ENCODE measurements at regions not wholly inside any gene's neighbourhood (a gene's known extent, or its start where the extent isn't known, plus 50 kb on each side); places are given as distances from the start of the nearest gene placed in this dataset.
"Not testable (repeated sequence)": the region's sequence is repeated elsewhere in the genome, so short reads cannot be mapped to it uniquely, and the experiment has no call there.

DNA sequence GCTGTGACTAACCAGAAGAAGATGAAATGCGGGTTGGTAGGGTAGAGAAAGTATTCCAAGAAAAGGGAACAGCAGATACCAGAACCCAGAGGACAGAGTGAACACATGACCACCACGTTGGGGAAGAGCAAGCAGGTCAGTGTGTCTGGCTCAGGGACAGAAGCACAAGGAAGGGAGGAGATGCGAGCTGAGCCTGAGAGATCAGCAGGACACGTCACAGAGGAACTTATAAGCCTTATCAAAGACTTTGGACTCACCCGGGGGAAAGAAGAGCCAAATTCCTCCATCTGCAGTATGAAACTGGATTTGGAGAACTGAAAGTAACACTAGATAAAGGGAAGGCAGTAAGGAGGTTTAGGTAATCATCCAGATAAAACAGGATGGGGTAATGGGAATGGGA, 232.1 kb upstream of the NPVF start:
- H3K27ac ChIP-seq: no peak overlapping the region
- H3K9me3 ChIP-seq: no peaks in the 10 kb centered on the region
- FAIRE-seq (no peak), DNase-seq (ENCODE audit: low read depth in 1 of 2, low spot score in 1 of 2) (no peak), ATAC-seq (no peak)
- ChIA-PET POLR2A (no interaction called here), CTCF (interaction anchor here (1.4 kb wide), 1 partner anchor 9 kb away, joined by 3 read pairs; no protein-coding TSS in a partner anchor)
- 6% methylated on average over 5 of the region's 5 CpGs for whole genome bisulfite sequencing (ENCODE audit: missing lambda C conversion rate)
- H3K4me3 ChIP-seq: no peak overlapping the region
- no peaks in the 10 kb centered on the region for H3K4me1 ChIP-seq
- TF ChIP-seq HOXB5 (CRISPR knock-in tag; IDR thresholded peaks at IDR 0.05): no peak
- no peak for TF ChIP-seq RFX5 (IDR thresholded peaks at IDR 0.05)
- TF ChIP-seq HEYL (CRISPR knock-in tag; IDR thresholded peaks at IDR 0.05): no peak
- no peak for TF ChIP-seq ZFP36 (IDR thresholded peaks at IDR 0.05; ENCODE audit: borderline replicate concordance, partially characterized antibody)
- TF ChIP-seq CHD4 (IDR thresholded peaks at IDR 0.05; ENCODE audit: borderline replicate concordance): no peak
- TF ChIP-seq SREBF2 (IDR thresholded peaks at IDR 0.05): no peak
- no peak for TF ChIP-seq JUN (IDR thresholded peaks at IDR 0.05)
- TF ChIP-seq BCL3 (IDR thresholded peaks at IDR 0.05): no peak
- TF ChIP-seq PHF8 (IDR thresholded peaks at IDR 0.05; ENCODE audit: borderline replicate concordance, low read depth): no peak
- TF ChIP-seq HOXA7 (CRISPR knock-in tag; IDR thresholded peaks at IDR 0.05): no peak
- no peak for TF ChIP-seq GATA3 (IDR thresholded peaks at IDR 0.05; ENCODE audit: borderline replicate concordance)
- H3K4me2 ChIP-seq: no peak overlapping the region

GRCh38 chr7:25469669-25470068, 241.4 kb upstream of the NPVF start:
- Histone ChIP-seq H3K9me3 (no peaks in the 10 kb centered on the region), H3K4me3 (no peak overlapping the region), H3K27ac (no peak overlapping the region), H3K4me2 (no peak overlapping the region), H3K4me1 (no peaks in the 10 kb centered on the region)
- no peak for DNase-seq (ENCODE audit: low read depth in 1 of 2, low spot score in 1 of 2)
- ChIA-PET POLR2A (no interaction called here), CTCF (interaction anchor here (1.4 kb wide), 1 partner anchor 9 kb away, joined by 3 read pairs; no protein-coding TSS in a partner anchor)
- WGBS (ENCODE audit: missing lambda C conversion rate): 26% methylated on average over 6 of the region's 6 CpGs
- no peak for ATAC-seq
- no peak for TF ChIP-seq HOXB13 (CRISPR knock-in tag; IDR thresholded peaks at IDR 0.05; ENCODE audit: low read depth)
- no peak for TF ChIP-seq TP53 (CRISPR knock-in tag; IDR thresholded peaks at IDR 0.05)
- TF ChIP-seq RCOR1 (IDR thresholded peaks at IDR 0.05; ENCODE audit: low read depth, low read length): no peak
- no peak for TF ChIP-seq HOXA7 (CRISPR knock-in tag; IDR thresholded peaks at IDR 0.05)
- no peak for TF ChIP-seq FOSL2 (IDR thresholded peaks at IDR 0.05)
- no peak for TF ChIP-seq FOSL2 (CRISPR knock-in tag; IDR thresholded peaks at IDR 0.05)
- TF ChIP-seq RNF2 (IDR thresholded peaks at IDR 0.05; ENCODE audit: borderline replicate concordance, low read depth): no peak
- TF ChIP-seq JUNB (IDR thresholded peaks at IDR 0.05): no peak
- TF ChIP-seq CHD2 (IDR thresholded peaks at IDR 0.05; ENCODE audit: low read length, partially characterized antibody): no peak
- TF ChIP-seq HDAC2 (IDR thresholded peaks at IDR 0.05): no peak
- no peak for TF ChIP-seq POLR2A (IDR thresholded peaks at IDR 0.05; ENCODE audit: low read length)
- TF ChIP-seq SMC3 (IDR thresholded peaks at IDR 0.05): no peak
- no peak for TF ChIP-seq JUN (IDR thresholded peaks at IDR 0.05)
- no peak for TF ChIP-seq PHF8 (IDR thresholded peaks at IDR 0.05; ENCODE audit: borderline replicate concordance, low read depth)
- TF ChIP-seq KDM1A (IDR thresholded peaks at IDR 0.05; ENCODE audit: low read depth): no peak
- TF ChIP-seq CBX2 (IDR thresholded peaks at IDR 0.05; ENCODE audit: borderline replicate concordance, low read depth): no peak
- no peak for FAIRE-seq

- no peak for TF ChIP-seq ZFP36 (IDR thresholded peaks at IDR 0.05; ENCODE audit: borderline replicate concordance, partially characterized antibody)
- TF ChIP-seq JUNB (IDR thresholded peaks at IDR 0.05): no peak
- TF ChIP-seq MAFK (IDR thresholded peaks at IDR 0.05; ENCODE audit: partially characterized antibody): no peak
- no peak for TF ChIP-seq ESRRA (IDR thresholded peaks at IDR 0.05; ENCODE audit: borderline replicate concordance, low read length)
- TF ChIP-seq HOXB5 (CRISPR knock-in tag; IDR thresholded peaks at IDR 0.05): no peak
- TF ChIP-seq HES2 (IDR thresholded peaks at IDR 0.05): no peak
- TF ChIP-seq BHLHE40 (IDR thresholded peaks at IDR 0.05; ENCODE audit: low read depth, low read length): no peak
- no peaks in the 10 kb centered on the region for H3K9me3 ChIP-seq
- CTCF ChIA-PET: interaction anchor here (0.8 kb wide), 1 partner anchor 87 kb away, joined by 3 read pairs; no protein-coding TSS in a partner anchor
- no peak overlapping the region for H3K4me2 ChIP-seq
- H3K4me3 ChIP-seq: no peak overlapping the region
- no peak for FAIRE-seq
- POLR2A ChIA-PET: no interaction called here
- no peak for DNase-seq (ENCODE audit: low read depth in 1 of 2, low spot score in 1 of 2)
- H3K4me1 ChIP-seq: no peaks in the 10 kb centered on the region
- WGBS (ENCODE audit: missing lambda C conversion rate): 42% methylated on average over 9 of the region's 9 CpGs
- no peak for ATAC-seq
- no peak overlapping the region for H3K27ac ChIP-seq
These were observed 248.7 kb upstream of the NPVF start for GRCh38 chr7:25476863-25477499.

DNA sequence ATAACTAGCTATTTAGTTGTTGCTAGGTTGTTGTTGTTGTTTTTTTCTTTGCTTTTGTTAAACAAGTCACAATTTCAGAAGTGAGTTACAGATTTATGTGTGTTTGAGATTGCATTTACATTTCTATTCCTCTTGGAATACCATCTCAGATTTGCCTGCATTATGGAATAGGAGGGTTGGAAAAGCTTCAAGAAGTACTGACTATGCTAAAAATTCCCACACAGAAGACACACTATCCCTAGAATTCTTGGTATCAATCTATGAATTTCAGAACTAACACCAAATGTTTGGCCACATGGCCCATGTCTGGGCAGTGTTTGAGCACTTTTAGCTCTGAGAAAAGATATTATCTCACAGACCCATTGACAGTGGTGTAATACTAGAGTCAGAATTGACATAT, 249.9 kb upstream of the NPVF start:
- H3K4me1 ChIP-seq; H3K9me3 ChIP-seq; H3K4me2 ChIP-seq; ATAC-seq; DNase-seq (ENCODE audit: low read depth in 1 of 2, low spot score in 1 of 2); POLR2A ChIA-PET; FAIRE-seq; H3K27ac ChIP-seq; H3K4me3 ChIP-seq: not testable (repeated sequence)
- CTCF ChIA-PET: interaction anchor here (1.2 kb wide), 1 partner anchor 12 kb away, joined by 3 read pairs; no protein-coding TSS in a partner anchor

Measured in A549 (cell line).